Testis (tissue), 2 donors: ENCODE measurements at regions not wholly inside any gene's neighbourhood (a gene's known extent, or its start where the extent isn't known, plus 50 kb on each side); places are given as distances from the start of the nearest gene placed in this dataset.

Experiments
- DNase-seq: peaks from one replicate; pipeline ENCODE4 v3.0.0-alpha.2; 2019
- H3K27ac ChIP-seq, 2 donors: fragments of 200-600 bp; sonication (generic); one replicate each; pipeline ENCODE4 v1.5.1; 2019
- H3K27me3 ChIP-seq: fragments of 200-600 bp; sonication (generic); one replicate; pipeline ENCODE4 v1.5.1; 2019
- H3K36me3 ChIP-seq: fragments of 200-600 bp; sonication (generic); one replicate; pipeline ENCODE4 v1.5.1; 2017; ENCODE audit warnings: low read depth; ENCODE audit errors: missing control alignments
- H3K4me1 ChIP-seq: fragments of 200-600 bp; sonication (generic); one replicate; pipeline ENCODE4 v1.5.1; 2019
- H3K4me3 ChIP-seq, 2 donors: fragments of 200-600 bp; sonication (generic); one replicate each; pipeline ENCODE4 v1.5.1; 2017 to 2019
- H3K9me3 ChIP-seq: fragments of 200-600 bp; sonication (generic); one replicate; pipeline ENCODE4 v1.5.1; 2017
- POLR2A ChIP-seq: fragments of 450-650 bp; IDR thresholded peaks from one replicate; pipeline ENCODE4 v1.6.1; 2017; ENCODE audit warnings: antibody characterized with exemption, mild to moderate bottlenecking, moderate library complexity
- WGBS, 2 donors: methylation state at CpG; one replicate each; pipeline ENCODE4 v1.1.5; 2018; 5-methylcytosine and 5-hydroxymethylcytosine counted together
- intact Hi-C: fragments of 100-400 bp; cut with DNase I; formaldehyde crosslinking; loops from one replicate; pipeline ENCODE4 v1.15.1; 2023; ENCODE audit warnings: low total_unique reads
- TF ChIP-seq, protein P1 (sequence below), 3 experiments: fragments of 450-650 bp in 2 of 3; fragments of 200-600 bp in 1 of 3; sonication (generic) in 1 of 3; IDR thresholded peaks; one replicate each; pipeline ENCODE4 v1.5.1; 2016 to 2019; ENCODE audit warnings: antibody characterized with exemption in 3 of 3, mild to moderate bottlenecking in 2 of 3, moderate library complexity in 1 of 3

GRCh38 chr5:25160891-25161290 is 516.1 kb upstream of the CDH10 start:
- TF ChIP-seq, protein P1, sequence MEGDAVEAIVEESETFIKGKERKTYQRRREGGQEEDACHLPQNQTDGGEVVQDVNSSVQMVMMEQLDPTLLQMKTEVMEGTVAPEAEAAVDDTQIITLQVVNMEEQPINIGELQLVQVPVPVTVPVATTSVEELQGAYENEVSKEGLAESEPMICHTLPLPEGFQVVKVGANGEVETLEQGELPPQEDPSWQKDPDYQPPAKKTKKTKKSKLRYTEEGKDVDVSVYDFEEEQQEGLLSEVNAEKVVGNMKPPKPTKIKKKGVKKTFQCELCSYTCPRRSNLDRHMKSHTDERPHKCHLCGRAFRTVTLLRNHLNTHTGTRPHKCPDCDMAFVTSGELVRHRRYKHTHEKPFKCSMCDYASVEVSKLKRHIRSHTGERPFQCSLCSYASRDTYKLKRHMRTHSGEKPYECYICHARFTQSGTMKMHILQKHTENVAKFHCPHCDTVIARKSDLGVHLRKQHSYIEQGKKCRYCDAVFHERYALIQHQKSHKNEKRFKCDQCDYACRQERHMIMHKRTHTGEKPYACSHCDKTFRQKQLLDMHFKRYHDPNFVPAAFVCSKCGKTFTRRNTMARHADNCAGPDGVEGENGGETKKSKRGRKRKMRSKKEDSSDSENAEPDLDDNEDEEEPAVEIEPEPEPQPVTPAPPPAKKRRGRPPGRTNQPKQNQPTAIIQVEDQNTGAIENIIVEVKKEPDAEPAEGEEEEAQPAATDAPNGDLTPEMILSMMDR (IDR thresholded peaks at IDR 0.05) = no peak
- TF ChIP-seq POLR2A = no peak
- Histone ChIP-seq H3K4me3 (no peak overlapping the region), H3K36me3 (no peaks in the 10 kb centered on the region), H3K27ac (no peak overlapping the region), H3K27me3 (no peaks in the 10 kb centered on the region), H3K4me1 (no peaks in the 10 kb centered on the region), H3K9me3 (no peaks in the 10 kb centered on the region)
- no peak for DNase-seq
- 83 to 84% methylated on average over 1 of the region's 1 CpG for WGBS, 2 donors
- intact Hi-C loops = no loop called here

DNA sequence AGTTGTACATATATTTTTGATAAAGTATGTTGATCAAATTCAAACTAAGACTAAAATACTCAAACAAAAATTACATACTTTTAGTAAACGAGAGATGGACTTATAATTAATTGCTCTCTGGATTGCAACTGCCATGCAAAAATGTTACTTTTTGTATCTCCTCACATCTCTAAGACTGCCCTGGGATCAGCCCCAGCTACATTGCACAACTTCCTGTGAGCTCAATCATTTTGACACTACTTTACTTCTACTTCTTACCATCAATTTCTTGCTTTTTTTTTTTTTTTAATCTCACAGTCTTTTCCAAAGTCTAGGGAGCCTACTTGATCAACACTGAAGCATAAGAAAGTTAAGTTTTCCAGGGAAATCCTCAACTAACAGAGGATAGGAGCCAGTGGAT is 506.0 kb upstream of the CDH10 start:
- Histone ChIP-seq H3K27ac (no peak overlapping the region), H3K36me3 (no peaks in the 10 kb centered on the region), H3K4me3 (no peak overlapping the region), H3K9me3 (no peaks in the 10 kb centered on the region), H3K4me1 (no peaks in the 10 kb centered on the region), H3K27me3 (no peaks in the 10 kb centered on the region)
- intact Hi-C loops = no loop called here
- DNase-seq = no peak
- no peak for TF ChIP-seq POLR2A
- TF ChIP-seq, protein P1 (IDR thresholded peaks at IDR 0.05) = no peak
- WGBS, 2 donors = 44 to 45% methylated on average over 1 of the region's 1 CpG

GRCh38 chr5:25128606-25129005 is 483.8 kb upstream of the CDH10 start:
- TF ChIP-seq, protein P1 (IDR thresholded peaks at IDR 0.05) = no peak
- TF ChIP-seq POLR2A = no peak
- no peaks in the 10 kb centered on the region for H3K9me3 ChIP-seq
- H3K27ac ChIP-seq = no peak overlapping the region
- H3K4me3 ChIP-seq = no peak overlapping the region
- no peaks in the 10 kb centered on the region for H3K4me1 ChIP-seq
- 90% methylated on average over 4 of the region's 4 CpGs for WGBS, 2 donors
- no peak for DNase-seq
- intact Hi-C loops = no loop called here
- H3K36me3 ChIP-seq = no peaks in the 10 kb centered on the region
- no peaks in the 10 kb centered on the region for H3K27me3 ChIP-seq

- Histone ChIP-seq H3K4me1 (no peaks in the 10 kb centered on the region), H3K9me3 (no peaks in the 10 kb centered on the region), H3K27me3 (no peaks in the 10 kb centered on the region), H3K4me3 (no peak overlapping the region), H3K27ac (no peak overlapping the region), H3K36me3 (no peaks in the 10 kb centered on the region)
- TF ChIP-seq POLR2A = no peak
- TF ChIP-seq, protein P1 (IDR thresholded peaks at IDR 0.05) = peak; percentile 17 to 49 (median 48)
- intact Hi-C loops = no loop called here
- WGBS, 2 donors = 85 to 88% methylated on average over 6 to 7 of the region's 7 CpGs
- DNase-seq = no peak
These were observed 474.9 kb upstream of the CDH10 start for GRCh38 chr5:25119650-25120049.

DNA sequence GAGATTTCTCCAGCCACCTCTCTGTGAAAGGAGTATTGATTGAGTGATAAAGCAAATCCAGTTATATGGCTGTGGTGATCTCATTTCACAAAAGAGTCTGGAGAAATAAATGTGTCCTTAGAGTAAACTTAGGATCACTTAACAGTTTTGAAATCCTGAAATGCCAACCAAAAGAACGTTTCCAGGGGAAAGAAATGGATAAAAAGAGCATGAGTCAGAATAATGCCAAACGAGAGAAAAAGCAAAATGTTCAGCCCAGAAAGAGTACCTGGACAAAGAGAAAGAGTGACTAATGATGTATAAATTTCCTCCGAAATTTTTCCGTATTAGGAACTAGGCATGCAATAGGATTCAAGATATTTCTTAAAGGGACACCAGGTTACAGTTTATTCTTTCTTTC is 463.1 kb upstream of the CDH10 start:
- Histone ChIP-seq H3K27ac (no peak overlapping the region), H3K27me3 (no peaks in the 10 kb centered on the region), H3K9me3 (no peaks in the 10 kb centered on the region), H3K4me1 (no peaks in the 10 kb centered on the region), H3K36me3 (no peaks in the 10 kb centered on the region), H3K4me3 (no peak overlapping the region)
- intact Hi-C loops = no loop called here
- no peak for TF ChIP-seq POLR2A
- TF ChIP-seq, protein P1 (IDR thresholded peaks at IDR 0.05) = no peak
- 79 to 82% methylated on average over 4 of the region's 4 CpGs for WGBS, 2 donors
- no peak for DNase-seq
